GM12874 (cell line): ENCODE measurements at regions not wholly inside any gene's neighbourhood (a gene's known extent, or its start where the extent isn't known, plus 50 kb on each side); places are given as distances from the start of the nearest gene placed in this dataset.

ENCODE experiments used
- CTCF ChIP-seq: IDR thresholded peaks from 2 replicates; pipeline ENCODE4 v1.5.1; 2011; ENCODE audit warnings: low read depth, mild to moderate bottlenecking, control low read depth, low read length, moderate library complexity; ENCODE audit not compliant: insufficient read depth

- TF ChIP-seq CTCF, result no peak
Observed at GRCh38 chr13:44270150-44270549, 103.5 kb upstream of the SERP2 start.

GRCh38 chr13:44271031-44271455, 102.6 kb upstream of the SERP2 start:
- no peak for TF ChIP-seq CTCF

- TF ChIP-seq CTCF, result no peak
Observed at GRCh38 chr13:44271473-44271872, 102.2 kb upstream of the SERP2 start.

- no peak for TF ChIP-seq CTCF
Observed at GRCh38 chr13:44271915-44272341, 101.7 kb upstream of the SERP2 start.

GRCh38 chr13:44272692-44273091, 100.9 kb upstream of the SERP2 start:
- no peak for TF ChIP-seq CTCF

- TF ChIP-seq CTCF, result no peak
Observed at GRCh38 chr13:44273216-44273615, 100.4 kb upstream of the SERP2 start.

- no peak for TF ChIP-seq CTCF
Observed at GRCh38 chr13:44273991-44274770, 99.4 kb upstream of the SERP2 start.

- no peak for TF ChIP-seq CTCF
Observed at GRCh38 chr13:44274771-44275205, 98.8 kb upstream of the SERP2 start.
